Spleen (tissue), 3 donors: ENCODE measurements at regions not wholly inside any gene's neighbourhood (a gene's known extent, or its start where the extent isn't known, plus 50 kb on each side); places are given as distances from the start of the nearest gene placed in this dataset.

Experiments used
- POLR2A ChIP-seq, 3 donors: fragments of 450-650 bp; IDR thresholded peaks; one replicate each; pipeline ENCODE4 v1.5.1; 2017; ENCODE audit warnings: antibody characterized with exemption in 3 of 3, mild to moderate bottlenecking in 1 of 3
- POLR2AphosphoS5 ChIP-seq, 3 donors: sonication (generic); formaldehyde crosslinking; IDR thresholded peaks; one replicate each; pipeline ENCODE4 v1.5.1; 2017; ENCODE audit warnings: antibody characterized with exemption in 3 of 3

DNA sequence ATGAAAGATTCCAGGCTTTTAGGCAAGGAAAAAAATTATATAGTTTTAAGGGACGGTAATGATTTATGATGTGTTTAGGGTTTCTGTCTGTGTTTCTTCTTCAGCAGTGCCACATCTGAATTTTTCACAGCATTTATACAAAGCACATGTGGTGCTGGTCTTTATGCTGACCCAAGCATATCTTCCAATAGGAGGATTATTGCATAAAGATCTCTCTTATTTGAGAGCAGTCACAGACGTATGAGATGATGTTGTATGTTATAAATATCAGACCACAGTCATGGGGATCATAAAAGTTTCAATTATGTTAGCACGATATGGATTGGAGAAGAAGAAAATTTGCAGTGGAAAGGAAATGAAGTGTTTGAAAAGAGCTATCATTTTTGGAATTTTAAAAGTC lies 150.9 kb downstream of the RASEF start:
- TF ChIP-seq POLR2A (IDR thresholded peaks at IDR 0.05), result no peak
- TF ChIP-seq POLR2AphosphoS5 (IDR thresholded peaks at IDR 0.05), result no peak
